ENCODE measurements at regions not wholly inside any gene's neighbourhood (a gene's known extent, or its start where the extent isn't known, plus 50 kb on each side); places are given as distances from the start of the nearest gene placed in this dataset.
A peak's percentile ranks its signal among the peaks of the same experiment; 100 is the strongest.
"Not testable (repeated sequence)": the region's sequence is repeated elsewhere in the genome, so short reads cannot be mapped to it uniquely, and the experiment has no call there.

GRCh38 chr4:151538963-151539362, 130.0 kb downstream of the FHIP1A start:
- no peaks in the 10 kb centered on the region for H3K27me3 Mint-ChIP-seq (ENCODE audit: low read depth)
- no peaks in the 10 kb centered on the region for H3K36me3 Mint-ChIP-seq (ENCODE audit: low read depth)
- H3K4me1 Mint-ChIP-seq = peaks cover 8% of the 10 kb centered on the region
- no peak overlapping the region for H3K27ac Mint-ChIP-seq (ENCODE audit: unreplicated experiment)
- no peak overlapping the region for H3K4me3 Mint-ChIP-seq
- no peak for TF ChIP-seq CTCF (conservative IDR thresholded peaks at IDR 0.05)
- H3K9me3 Mint-ChIP-seq = no peaks in the 10 kb centered on the region
- DNase-seq (ENCODE audit: low read depth, low spot score) = no peak

GRCh38 chr4:151540728-151541388, 131.9 kb downstream of the FHIP1A start:
- TF ChIP-seq CTCF (conservative IDR thresholded peaks at IDR 0.05) = no peak
- H3K4me3 Mint-ChIP-seq = no peak overlapping the region
- no peaks in the 10 kb centered on the region for H3K9me3 Mint-ChIP-seq
- no peak for DNase-seq (ENCODE audit: low read depth, low spot score)
- H3K4me1 Mint-ChIP-seq = peaks cover 8% of the 10 kb centered on the region
- H3K27ac Mint-ChIP-seq (ENCODE audit: unreplicated experiment) = no peak overlapping the region
- H3K36me3 Mint-ChIP-seq (ENCODE audit: low read depth) = no peaks in the 10 kb centered on the region
- H3K27me3 Mint-ChIP-seq (ENCODE audit: low read depth) = no peaks in the 10 kb centered on the region

- Mint-ChIP-seq H3K27ac (ENCODE audit: unreplicated experiment) (peak overlapping the region; percentile 77), H3K4me1 (peaks cover 8% of the 10 kb centered on the region)
These were observed 132.6 kb downstream of the FHIP1A start for GRCh38 chr4:151541389-151542071.

GRCh38 chr4:151548708-151549107, 139.7 kb downstream of the FHIP1A start:
- H3K27ac Mint-ChIP-seq (ENCODE audit: unreplicated experiment) = no peak overlapping the region
- DNase-seq (ENCODE audit: low read depth, low spot score) = no peak
- peaks cover 4% of the 10 kb centered on the region for H3K36me3 Mint-ChIP-seq (ENCODE audit: low read depth)
- H3K27me3 Mint-ChIP-seq (ENCODE audit: low read depth) = no peaks in the 10 kb centered on the region
- no peaks in the 10 kb centered on the region for H3K4me1 Mint-ChIP-seq
- peaks cover 8% of the 10 kb centered on the region for H3K9me3 Mint-ChIP-seq
- TF ChIP-seq CTCF (conservative IDR thresholded peaks at IDR 0.05) = no peak
- H3K4me3 Mint-ChIP-seq = no peak overlapping the region

More at GRCh38 chr4:151541389-151542071, 132.6 kb downstream of the FHIP1A start:
- Mint-ChIP-seq H3K36me3 (ENCODE audit: low read depth) (no peaks in the 10 kb centered on the region), H3K9me3 (no peaks in the 10 kb centered on the region), H3K4me3 (no peak overlapping the region), H3K27me3 (ENCODE audit: low read depth) (no peaks in the 10 kb centered on the region)
- no peak for TF ChIP-seq CTCF (conservative IDR thresholded peaks at IDR 0.05)
- no peak for DNase-seq (ENCODE audit: low read depth, low spot score)

GRCh38 chr4:151549378-151549777, 140.4 kb downstream of the FHIP1A start:
- H3K4me3 Mint-ChIP-seq; H3K36me3 Mint-ChIP-seq (ENCODE audit: low read depth); H3K27ac Mint-ChIP-seq (ENCODE audit: unreplicated experiment); H3K27me3 Mint-ChIP-seq (ENCODE audit: low read depth); H3K9me3 Mint-ChIP-seq; H3K4me1 Mint-ChIP-seq; DNase-seq (ENCODE audit: low read depth, low spot score): not testable (repeated sequence)

GRCh38 chr4:151553874-151554273, 144.9 kb downstream of the FHIP1A start:
- Mint-ChIP-seq H3K4me3 (no peak overlapping the region), H3K4me1 (no peaks in the 10 kb centered on the region), H3K9me3 (peaks cover 7% of the 10 kb centered on the region), H3K27me3 (ENCODE audit: low read depth) (peaks cover 4% of the 10 kb centered on the region), H3K36me3 (ENCODE audit: low read depth) (peaks cover 2% of the 10 kb centered on the region), H3K27ac (ENCODE audit: unreplicated experiment) (peak overlapping the region; percentile 35)
- TF ChIP-seq CTCF (conservative IDR thresholded peaks at IDR 0.05) = no peak
- no peak for DNase-seq (ENCODE audit: low read depth, low spot score)

All from neural crest cell (in vitro differentiated cells).